ENCODE measurements at regions not wholly inside any gene's neighbourhood (a gene's known extent, or its start where the extent isn't known, plus 50 kb on each side); places are given as distances from the start of the nearest gene placed in this dataset.
"Not testable (repeated sequence)": the region's sequence is repeated elsewhere in the genome, so short reads cannot be mapped to it uniquely, and the experiment has no call there.

- not testable (repeated sequence) for H3K27me3 ChIP-seq (ENCODE audit: control insufficient read depth, insufficient read depth, low read length); H2AFZ ChIP-seq (ENCODE audit: low read length); H3K36me3 ChIP-seq (ENCODE audit: control insufficient read depth, insufficient read depth, low read length); DNase-seq (ENCODE audit: low read depth in 2 of 2); H3K27ac ChIP-seq (ENCODE audit: insufficient read depth, low read length); H3K4me2 ChIP-seq (ENCODE audit: extremely low read depth, insufficient read depth, low read length); H3K9ac ChIP-seq (ENCODE audit: insufficient read depth, low read length); H3K4me3 ChIP-seq (replicated peaks in 1 of 4; ENCODE audit: control extremely low read depth in 1 of 4, insufficient read depth in 1 of 4, low read depth in 3 of 4, low read length in 4 of 4); H4K20me1 ChIP-seq (ENCODE audit: control insufficient read depth, extremely low read depth, insufficient read depth, low read length); H3K4me1 ChIP-seq (ENCODE audit: control insufficient read depth, extremely low read depth, insufficient read depth, low read length); H3K9me3 ChIP-seq (ENCODE audit: control insufficient read depth, insufficient read depth, low read depth, low read length)
- peaks cover 24% of the 10 kb centered on the region for H3K79me2 ChIP-seq (ENCODE audit: control insufficient read depth, insufficient read depth, low read length)
Measured at GRCh38 chr2:111437288-111437990, 316.7 kb downstream of the BCL2L11 start.

- not testable (repeated sequence) for DNase-seq (ENCODE audit: low read depth in 2 of 2); H3K9ac ChIP-seq (ENCODE audit: insufficient read depth, low read length); H3K27ac ChIP-seq (ENCODE audit: insufficient read depth, low read length); H3K4me2 ChIP-seq (ENCODE audit: extremely low read depth, insufficient read depth, low read length); H3K36me3 ChIP-seq (ENCODE audit: control insufficient read depth, insufficient read depth, low read length); H3K4me1 ChIP-seq (ENCODE audit: control insufficient read depth, extremely low read depth, insufficient read depth, low read length); H3K4me3 ChIP-seq (replicated peaks in 1 of 4; ENCODE audit: control extremely low read depth in 1 of 4, insufficient read depth in 1 of 4, low read depth in 3 of 4, low read length in 4 of 4); H2AFZ ChIP-seq (ENCODE audit: low read length); H3K9me3 ChIP-seq (ENCODE audit: control insufficient read depth, insufficient read depth, low read depth, low read length); H4K20me1 ChIP-seq (ENCODE audit: control insufficient read depth, extremely low read depth, insufficient read depth, low read length); H3K27me3 ChIP-seq (ENCODE audit: control insufficient read depth, insufficient read depth, low read length)
- peaks cover 24% of the 10 kb centered on the region for H3K79me2 ChIP-seq (ENCODE audit: control insufficient read depth, insufficient read depth, low read length)
Measured at GRCh38 chr2:111438161-111438560, 317.4 kb downstream of the BCL2L11 start.

- not testable (repeated sequence) for H3K9me3 ChIP-seq (ENCODE audit: control insufficient read depth, insufficient read depth, low read depth, low read length); H3K36me3 ChIP-seq (ENCODE audit: control insufficient read depth, insufficient read depth, low read length); DNase-seq (ENCODE audit: low read depth in 2 of 2); H4K20me1 ChIP-seq (ENCODE audit: control insufficient read depth, extremely low read depth, insufficient read depth, low read length); H3K4me1 ChIP-seq (ENCODE audit: control insufficient read depth, extremely low read depth, insufficient read depth, low read length); H2AFZ ChIP-seq (ENCODE audit: low read length); H3K9ac ChIP-seq (ENCODE audit: insufficient read depth, low read length); H3K4me3 ChIP-seq (replicated peaks in 1 of 4; ENCODE audit: control extremely low read depth in 1 of 4, insufficient read depth in 1 of 4, low read depth in 3 of 4, low read length in 4 of 4); H3K27ac ChIP-seq (ENCODE audit: insufficient read depth, low read length); H3K27me3 ChIP-seq (ENCODE audit: control insufficient read depth, insufficient read depth, low read length); H3K4me2 ChIP-seq (ENCODE audit: extremely low read depth, insufficient read depth, low read length)
- H3K79me2 ChIP-seq (ENCODE audit: control insufficient read depth, insufficient read depth, low read length): peaks cover 18% of the 10 kb centered on the region
Measured at GRCh38 chr2:111439237-111439636, 318.5 kb downstream of the BCL2L11 start.

- not testable (repeated sequence) for H4K20me1 ChIP-seq (ENCODE audit: control insufficient read depth, extremely low read depth, insufficient read depth, low read length); H3K4me1 ChIP-seq (ENCODE audit: control insufficient read depth, extremely low read depth, insufficient read depth, low read length); H3K4me2 ChIP-seq (ENCODE audit: extremely low read depth, insufficient read depth, low read length); H2AFZ ChIP-seq (ENCODE audit: low read length); H3K27ac ChIP-seq (ENCODE audit: insufficient read depth, low read length); H3K36me3 ChIP-seq (ENCODE audit: control insufficient read depth, insufficient read depth, low read length); H3K27me3 ChIP-seq (ENCODE audit: control insufficient read depth, insufficient read depth, low read length); H3K4me3 ChIP-seq (replicated peaks in 1 of 4; ENCODE audit: control extremely low read depth in 1 of 4, insufficient read depth in 1 of 4, low read depth in 3 of 4, low read length in 4 of 4); H3K9ac ChIP-seq (ENCODE audit: insufficient read depth, low read length); H3K9me3 ChIP-seq (ENCODE audit: control insufficient read depth, insufficient read depth, low read depth, low read length)
- peak in 1 of 2 donors; percentile 9 for DNase-seq (ENCODE audit: low read depth in 2 of 2)
- H3K79me2 ChIP-seq (ENCODE audit: control insufficient read depth, insufficient read depth, low read length): peaks cover 14% of the 10 kb centered on the region
Measured at GRCh38 chr2:111441614-111442013, 320.9 kb downstream of the BCL2L11 start.

- not testable (repeated sequence) for H3K27me3 ChIP-seq (ENCODE audit: control insufficient read depth, insufficient read depth, low read length); H3K4me1 ChIP-seq (ENCODE audit: control insufficient read depth, extremely low read depth, insufficient read depth, low read length); H2AFZ ChIP-seq (ENCODE audit: low read length); H3K4me3 ChIP-seq (replicated peaks in 1 of 4; ENCODE audit: control extremely low read depth in 1 of 4, insufficient read depth in 1 of 4, low read depth in 3 of 4, low read length in 4 of 4); H3K36me3 ChIP-seq (ENCODE audit: control insufficient read depth, insufficient read depth, low read length); H4K20me1 ChIP-seq (ENCODE audit: control insufficient read depth, extremely low read depth, insufficient read depth, low read length); H3K27ac ChIP-seq (ENCODE audit: insufficient read depth, low read length); H3K9ac ChIP-seq (ENCODE audit: insufficient read depth, low read length); H3K9me3 ChIP-seq (ENCODE audit: control insufficient read depth, insufficient read depth, low read depth, low read length); DNase-seq (ENCODE audit: low read depth in 2 of 2); H3K4me2 ChIP-seq (ENCODE audit: extremely low read depth, insufficient read depth, low read length)
- peaks cover 14% of the 10 kb centered on the region for H3K79me2 ChIP-seq (ENCODE audit: control insufficient read depth, insufficient read depth, low read length)
Measured at GRCh38 chr2:111442767-111443454, 322.2 kb downstream of the BCL2L11 start.

- not testable (repeated sequence) for H2AFZ ChIP-seq (ENCODE audit: low read length); H3K4me3 ChIP-seq (replicated peaks in 1 of 4; ENCODE audit: control extremely low read depth in 1 of 4, insufficient read depth in 1 of 4, low read depth in 3 of 4, low read length in 4 of 4); H4K20me1 ChIP-seq (ENCODE audit: control insufficient read depth, extremely low read depth, insufficient read depth, low read length); DNase-seq (ENCODE audit: low read depth in 2 of 2); H3K9me3 ChIP-seq (ENCODE audit: control insufficient read depth, insufficient read depth, low read depth, low read length); H3K27me3 ChIP-seq (ENCODE audit: control insufficient read depth, insufficient read depth, low read length); H3K9ac ChIP-seq (ENCODE audit: insufficient read depth, low read length); H3K4me1 ChIP-seq (ENCODE audit: control insufficient read depth, extremely low read depth, insufficient read depth, low read length); H3K4me2 ChIP-seq (ENCODE audit: extremely low read depth, insufficient read depth, low read length); H3K36me3 ChIP-seq (ENCODE audit: control insufficient read depth, insufficient read depth, low read length); H3K27ac ChIP-seq (ENCODE audit: insufficient read depth, low read length)
- H3K79me2 ChIP-seq (ENCODE audit: control insufficient read depth, insufficient read depth, low read length): peaks cover 16% of the 10 kb centered on the region
Measured at GRCh38 chr2:111444516-111444915, 323.8 kb downstream of the BCL2L11 start.
